HG03097 (cell line): ENCODE measurements at regions not wholly inside any gene's neighbourhood (a gene's known extent, or its start where the extent isn't known, plus 50 kb on each side); places are given as distances from the start of the nearest gene placed in this dataset.

ENCODE experiments used
- ATAC-seq: cut with Tn5 transposase; IDR thresholded peaks from one replicate; pipeline ENCODE4 v1.9.1; 2021; ENCODE audit not compliant: unreplicated experiment, low FRiP score

- ATAC-seq = no peak
Measured at GRCh38 chr7:124989911-124990310, 60.3 kb upstream of the POT1 start.
